GM10266 (cell line): ENCODE measurements at regions not wholly inside any gene's neighbourhood (a gene's known extent, or its start where the extent isn't known, plus 50 kb on each side); places are given as distances from the start of the nearest gene placed in this dataset.

Experiments
- DNase-seq: peaks from one replicate; pipeline ENCODE4 v3.0.0; 2012; ENCODE audit errors: extremely low spot score
- CTCF ChIP-seq: IDR thresholded peaks from 2 replicates; pipeline ENCODE4 v1.5.1; 2012; ENCODE audit warnings: mild to moderate bottlenecking, low read depth; ENCODE audit not compliant: control insufficient read depth, insufficient read depth; ENCODE audit errors: missing control alignments

- DNase-seq, result no peak
- TF ChIP-seq CTCF, result no peak
These were observed 267.3 kb upstream of the SLITRK5 start for GRCh38 chr13:87403748-87404432.

- DNase-seq, result no peak
- TF ChIP-seq CTCF, result no peak
These were observed 244.4 kb upstream of the SLITRK5 start for GRCh38 chr13:87426742-87427141.

- DNase-seq, result no peak
- TF ChIP-seq CTCF, result no peak
These were observed 227.0 kb upstream of the SLITRK5 start for GRCh38 chr13:87444135-87444534.

- no peak for DNase-seq
- TF ChIP-seq CTCF, result no peak
These were observed 218.9 kb upstream of the SLITRK5 start for GRCh38 chr13:87452281-87452680.

- no peak for TF ChIP-seq CTCF
These were observed 217.9 kb upstream of the SLITRK5 start for GRCh38 chr13:87453244-87453643.

DNA sequence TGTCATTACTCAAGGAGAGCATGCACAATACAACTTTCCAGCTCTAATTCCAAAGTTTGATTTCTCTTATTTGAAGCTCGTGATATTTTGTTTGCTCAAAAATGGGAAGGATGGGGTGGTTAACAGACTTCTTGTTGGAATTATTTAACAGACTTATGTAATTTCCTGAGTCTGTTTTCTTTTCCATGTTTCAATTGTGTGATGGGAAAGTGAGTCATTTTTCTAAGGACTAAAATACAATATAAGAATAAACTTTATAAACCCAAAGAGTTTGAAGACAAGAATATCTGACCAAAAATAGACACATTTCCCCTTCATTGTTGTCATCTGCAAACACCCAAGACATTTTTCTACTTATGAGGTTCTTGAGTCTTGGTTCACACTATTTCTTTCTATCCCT, 211.8 kb upstream of the SLITRK5 start:
- no peak for DNase-seq
- no peak for TF ChIP-seq CTCF

More at GRCh38 chr13:87453244-87453643, 217.9 kb upstream of the SLITRK5 start:
- DNase-seq, result no peak

DNA sequence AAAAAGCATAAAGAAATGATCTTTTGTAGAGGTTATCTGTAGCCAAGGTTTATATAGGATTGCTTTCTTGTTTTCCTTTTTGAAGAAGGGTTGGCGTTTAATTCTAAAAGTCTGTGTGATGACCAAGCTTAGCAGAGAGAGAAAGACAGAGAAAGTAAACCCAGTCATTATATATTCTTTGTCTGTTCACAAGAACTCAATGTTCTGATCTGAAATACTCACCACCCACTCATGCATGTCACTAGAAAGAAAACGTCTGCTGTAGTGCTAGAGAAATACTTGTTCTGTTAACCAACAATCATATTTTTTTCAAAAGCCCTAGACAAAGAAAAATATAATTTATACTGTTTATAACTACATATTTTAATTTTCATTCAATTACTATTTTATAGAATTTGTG, 173.7 kb upstream of the SLITRK5 start:
- no peak for DNase-seq
- no peak for TF ChIP-seq CTCF
